22Rv1 (cell line): ENCODE measurements at regions not wholly inside any gene's neighbourhood (a gene's known extent, or its start where the extent isn't known, plus 50 kb on each side); places are given as distances from the start of the nearest gene placed in this dataset.

Source experiments
- H3K27ac ChIP-seq: fragments of 450-650 bp; 2 replicates; pipeline ENCODE4 v1.5.1; 2017
- ZFX ChIP-seq: fragments of 450-650 bp; IDR thresholded peaks from 2 replicates; pipeline ENCODE4 v1.6.1; 2017; ENCODE audit warnings: antibody characterized with exemption, borderline replicate concordance
- TF ChIP-seq, protein P1 (sequence below): fragments of 450-650 bp; IDR thresholded peaks from 2 replicates; pipeline ENCODE4 v1.5.1; 2017; ENCODE audit warnings: mild to moderate bottlenecking

- no peak overlapping the region for H3K27ac ChIP-seq
- TF ChIP-seq, protein P1, sequence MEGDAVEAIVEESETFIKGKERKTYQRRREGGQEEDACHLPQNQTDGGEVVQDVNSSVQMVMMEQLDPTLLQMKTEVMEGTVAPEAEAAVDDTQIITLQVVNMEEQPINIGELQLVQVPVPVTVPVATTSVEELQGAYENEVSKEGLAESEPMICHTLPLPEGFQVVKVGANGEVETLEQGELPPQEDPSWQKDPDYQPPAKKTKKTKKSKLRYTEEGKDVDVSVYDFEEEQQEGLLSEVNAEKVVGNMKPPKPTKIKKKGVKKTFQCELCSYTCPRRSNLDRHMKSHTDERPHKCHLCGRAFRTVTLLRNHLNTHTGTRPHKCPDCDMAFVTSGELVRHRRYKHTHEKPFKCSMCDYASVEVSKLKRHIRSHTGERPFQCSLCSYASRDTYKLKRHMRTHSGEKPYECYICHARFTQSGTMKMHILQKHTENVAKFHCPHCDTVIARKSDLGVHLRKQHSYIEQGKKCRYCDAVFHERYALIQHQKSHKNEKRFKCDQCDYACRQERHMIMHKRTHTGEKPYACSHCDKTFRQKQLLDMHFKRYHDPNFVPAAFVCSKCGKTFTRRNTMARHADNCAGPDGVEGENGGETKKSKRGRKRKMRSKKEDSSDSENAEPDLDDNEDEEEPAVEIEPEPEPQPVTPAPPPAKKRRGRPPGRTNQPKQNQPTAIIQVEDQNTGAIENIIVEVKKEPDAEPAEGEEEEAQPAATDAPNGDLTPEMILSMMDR, result no peak
- no peak for TF ChIP-seq ZFX
Measured at GRCh38 chr5:13508559-13508958, 435.9 kb downstream of the DNAH5 start.

GRCh38 chr5:13505326-13505725 is 439.2 kb downstream of the DNAH5 start:
- H3K27ac ChIP-seq, result no peak overlapping the region
- TF ChIP-seq ZFX, result no peak
- TF ChIP-seq, protein P1, result no peak

DNA sequence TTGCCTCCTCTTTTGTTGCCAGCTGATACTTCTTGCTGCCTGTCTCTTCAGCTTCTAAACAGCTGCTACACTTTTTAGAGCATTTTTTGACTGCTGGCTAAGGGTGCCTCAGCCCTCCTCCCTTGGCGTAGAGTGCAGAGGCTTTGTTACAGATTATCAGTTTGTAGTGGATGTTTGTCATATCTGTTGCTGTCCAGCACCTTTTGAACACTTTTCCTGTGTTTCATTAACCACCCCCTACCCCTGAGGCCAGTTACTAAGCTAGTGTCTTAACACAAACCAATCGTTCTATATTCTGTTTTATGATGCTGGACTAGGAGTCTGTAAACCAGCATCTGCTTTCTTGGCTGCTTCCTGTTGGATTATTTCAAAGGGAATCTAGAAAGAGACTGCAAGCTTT is 441.5 kb downstream of the DNAH5 start:
- TF ChIP-seq ZFX, result no peak
- TF ChIP-seq, protein P1, result no peak
- no peak overlapping the region for H3K27ac ChIP-seq

GRCh38 chr5:13501176-13501575 is 443.3 kb downstream of the DNAH5 start:
- TF ChIP-seq, protein P1, result no peak; the same call in 1 of the 2 replicates
- no peak for TF ChIP-seq ZFX
- no peak overlapping the region for H3K27ac ChIP-seq

- TF ChIP-seq ZFX, result no peak
- TF ChIP-seq, protein P1, result no peak
- H3K27ac ChIP-seq, result no peak overlapping the region
Measured at GRCh38 chr5:13498279-13498678, 446.2 kb downstream of the DNAH5 start.

DNA sequence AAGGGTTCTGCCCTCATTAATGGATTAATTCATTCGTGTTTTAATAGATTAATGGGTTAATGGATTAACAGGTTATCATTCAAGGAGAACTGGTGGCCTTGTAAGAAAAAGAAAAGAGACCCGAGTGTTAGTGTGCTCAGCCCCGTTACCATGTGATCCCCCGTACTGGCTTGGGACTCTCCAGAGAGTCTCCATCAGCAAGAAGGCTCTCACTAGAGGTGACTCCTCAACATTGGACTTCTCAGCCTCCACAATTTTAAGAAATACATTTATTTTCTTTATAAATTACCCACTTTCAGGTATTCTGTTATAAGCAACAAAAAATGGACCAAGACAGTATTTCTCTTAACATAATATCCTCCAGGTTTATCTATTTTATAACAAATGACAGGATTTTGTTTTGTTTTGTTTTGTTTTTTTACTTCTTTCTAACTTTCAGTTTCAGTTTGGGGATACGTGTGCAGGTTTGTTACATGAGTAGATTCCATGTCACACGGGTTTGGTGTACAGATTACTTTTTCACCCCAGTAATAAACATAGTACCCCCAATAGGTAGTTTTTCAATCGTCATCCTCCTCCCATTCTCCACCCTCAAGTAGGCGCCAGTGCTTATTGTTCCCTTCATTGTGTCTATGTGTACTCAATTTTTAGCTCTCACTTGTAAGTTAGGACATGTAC is 456.1 kb downstream of the DNAH5 start:
- no peak overlapping the region for H3K27ac ChIP-seq
- TF ChIP-seq ZFX, result no peak
- TF ChIP-seq, protein P1, result no peak

GRCh38 chr5:13480834-13481233 is 463.7 kb downstream of the DNAH5 start:
- H3K27ac ChIP-seq, result no peak overlapping the region
- TF ChIP-seq, protein P1, result no peak
- TF ChIP-seq ZFX, result no peak
